ENCODE measurements at regions not wholly inside any gene's neighbourhood (a gene's known extent, or its start where the extent isn't known, plus 50 kb on each side); places are given as distances from the start of the nearest gene placed in this dataset.
A peak's percentile ranks its signal among the peaks of the same experiment; 100 is the strongest.

- no peak overlapping the region for H3K4me3 ChIP-seq (ENCODE audit: low read depth, low read length)
- no peak for DNase-seq (ENCODE audit: low read depth)
- TF ChIP-seq, protein P1, sequence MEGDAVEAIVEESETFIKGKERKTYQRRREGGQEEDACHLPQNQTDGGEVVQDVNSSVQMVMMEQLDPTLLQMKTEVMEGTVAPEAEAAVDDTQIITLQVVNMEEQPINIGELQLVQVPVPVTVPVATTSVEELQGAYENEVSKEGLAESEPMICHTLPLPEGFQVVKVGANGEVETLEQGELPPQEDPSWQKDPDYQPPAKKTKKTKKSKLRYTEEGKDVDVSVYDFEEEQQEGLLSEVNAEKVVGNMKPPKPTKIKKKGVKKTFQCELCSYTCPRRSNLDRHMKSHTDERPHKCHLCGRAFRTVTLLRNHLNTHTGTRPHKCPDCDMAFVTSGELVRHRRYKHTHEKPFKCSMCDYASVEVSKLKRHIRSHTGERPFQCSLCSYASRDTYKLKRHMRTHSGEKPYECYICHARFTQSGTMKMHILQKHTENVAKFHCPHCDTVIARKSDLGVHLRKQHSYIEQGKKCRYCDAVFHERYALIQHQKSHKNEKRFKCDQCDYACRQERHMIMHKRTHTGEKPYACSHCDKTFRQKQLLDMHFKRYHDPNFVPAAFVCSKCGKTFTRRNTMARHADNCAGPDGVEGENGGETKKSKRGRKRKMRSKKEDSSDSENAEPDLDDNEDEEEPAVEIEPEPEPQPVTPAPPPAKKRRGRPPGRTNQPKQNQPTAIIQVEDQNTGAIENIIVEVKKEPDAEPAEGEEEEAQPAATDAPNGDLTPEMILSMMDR (IDR thresholded peaks at IDR 0.05; ENCODE audit: control insufficient read depth, extremely low read depth, insufficient read depth) = no peak
Observed at GRCh38 chr6:27678469-27678868, 205.6 kb upstream of the ZNF184 start.

DNA sequence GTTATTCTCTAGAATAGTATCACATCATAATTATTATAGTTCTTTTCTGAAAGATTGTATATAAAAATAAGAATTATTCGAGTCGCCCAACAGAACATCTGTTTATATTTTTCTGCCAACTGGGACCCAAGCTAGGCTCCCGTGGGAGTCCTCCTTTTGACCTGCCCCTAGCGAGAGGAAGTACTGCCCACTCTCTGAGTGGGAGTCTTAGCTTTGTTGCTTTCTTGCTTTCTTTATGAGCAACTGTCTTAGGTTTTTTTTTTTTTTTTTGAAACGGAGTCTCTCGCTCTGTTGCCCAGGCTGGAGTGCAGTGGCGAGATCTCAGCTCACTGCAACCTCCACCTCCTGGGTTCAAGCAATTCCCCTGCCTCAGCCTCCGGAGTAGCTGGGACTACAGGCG, 202.0 kb upstream of the ZNF184 start:
- TF ChIP-seq, protein P1 (IDR thresholded peaks at IDR 0.05; ENCODE audit: control insufficient read depth, extremely low read depth, insufficient read depth) = no peak
- no peak overlapping the region for H3K4me3 ChIP-seq (ENCODE audit: low read depth, low read length)
- DNase-seq (ENCODE audit: low read depth) = no peak

DNA sequence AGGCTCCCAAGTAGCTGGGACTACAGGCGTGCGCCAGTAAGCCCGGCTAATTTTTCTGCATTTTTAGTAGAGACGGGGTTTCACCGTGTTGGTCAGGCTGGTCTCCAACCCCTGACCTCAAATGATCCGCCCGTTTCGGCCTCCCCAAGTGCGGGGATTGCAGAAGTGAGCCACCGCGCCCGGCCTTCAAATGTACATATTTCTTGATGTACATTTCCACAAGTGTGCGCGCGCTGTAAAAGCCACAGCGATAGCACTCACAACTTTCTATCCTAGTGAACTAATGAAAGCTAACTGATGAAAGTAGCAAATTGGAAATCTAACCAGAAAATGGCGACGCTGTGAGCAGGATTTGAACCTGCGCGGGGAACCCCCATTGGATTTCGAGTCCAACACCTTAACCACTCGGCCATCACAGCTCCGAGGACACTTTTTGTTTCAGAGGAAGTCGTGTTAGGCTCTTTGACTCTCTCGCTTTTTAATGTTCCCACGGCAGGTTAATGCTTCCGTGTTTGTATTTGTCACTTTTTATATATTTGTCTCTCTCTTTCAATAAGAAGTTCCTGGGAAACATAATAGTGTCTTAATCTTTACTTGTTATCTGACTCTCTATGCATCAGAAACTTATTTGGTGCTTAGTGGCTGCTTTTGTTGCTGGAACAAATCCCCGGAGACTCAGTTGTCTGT, 199.4 kb upstream of the ZNF184 start:
- DNase-seq (ENCODE audit: low read depth) = peak; percentile 82
- peak overlapping the region; percentile 53 for H3K4me3 ChIP-seq (ENCODE audit: low read depth, low read length)
- TF ChIP-seq, protein P1 (IDR thresholded peaks at IDR 0.05; ENCODE audit: control insufficient read depth, extremely low read depth, insufficient read depth) = no peak

DNA sequence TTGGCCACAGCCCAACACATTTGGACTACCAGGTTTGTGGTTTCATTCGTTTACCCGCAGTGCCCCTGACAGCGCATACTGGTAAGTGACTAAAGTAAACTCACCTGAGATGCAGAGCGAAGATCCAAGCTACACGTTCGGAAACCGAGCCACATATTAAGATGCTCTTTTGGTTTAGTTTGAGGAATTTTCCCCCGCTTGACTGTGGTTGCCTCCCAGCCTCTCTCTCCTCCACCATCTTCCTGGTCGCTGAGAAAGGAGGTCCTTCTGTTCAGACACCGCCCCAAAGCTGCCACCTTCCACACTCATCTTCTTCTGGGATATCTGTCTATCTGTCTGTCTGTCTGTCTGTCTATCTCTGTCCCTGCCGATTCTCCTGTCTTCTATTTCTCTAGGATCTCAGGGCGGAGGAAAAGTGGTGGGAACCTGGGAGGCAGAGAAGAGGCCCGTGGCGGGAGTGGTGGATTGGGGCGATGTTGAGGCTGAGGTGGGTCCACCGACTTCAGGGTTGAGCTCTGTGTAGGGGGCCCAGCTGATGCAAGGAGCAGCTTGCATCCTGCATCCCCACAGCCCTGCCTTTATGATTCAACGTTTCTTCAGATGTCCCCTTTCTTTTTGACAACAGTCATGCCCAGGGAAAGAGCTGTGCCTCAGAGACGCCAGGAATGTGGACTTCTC, 196.9 kb upstream of the ZNF184 start:
- TF ChIP-seq, protein P1 (IDR thresholded peaks at IDR 0.05; ENCODE audit: control insufficient read depth, extremely low read depth, insufficient read depth) = no peak
- H3K4me3 ChIP-seq (ENCODE audit: low read depth, low read length) = no peak overlapping the region
- no peak for DNase-seq (ENCODE audit: low read depth)

DNA sequence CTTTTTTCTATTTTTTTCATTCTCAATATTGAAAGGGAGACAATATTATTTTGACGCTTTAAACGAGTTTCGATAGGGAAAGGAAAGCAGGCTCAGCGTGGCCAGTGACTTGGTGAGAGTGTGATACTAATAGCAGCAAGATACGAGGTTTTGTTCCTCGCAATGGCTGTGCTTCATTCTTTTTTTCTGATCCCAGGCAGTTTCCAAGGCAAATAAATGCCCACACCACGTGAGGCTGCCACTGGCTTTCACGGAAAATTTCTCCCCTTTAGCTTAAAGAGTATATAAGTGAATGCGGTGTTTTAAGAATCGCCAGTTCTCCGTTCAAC, 196.4 kb upstream of the ZNF184 start:
- no peak for DNase-seq (ENCODE audit: low read depth)
- no peak overlapping the region for H3K4me3 ChIP-seq (ENCODE audit: low read depth, low read length)
- TF ChIP-seq, protein P1 (IDR thresholded peaks at IDR 0.05; ENCODE audit: control insufficient read depth, extremely low read depth, insufficient read depth) = no peak

- H3K4me3 ChIP-seq (ENCODE audit: low read depth, low read length) = peak overlapping the region; percentile 43
- TF ChIP-seq, protein P1 (IDR thresholded peaks at IDR 0.05; ENCODE audit: control insufficient read depth, extremely low read depth, insufficient read depth) = no peak
- no peak for DNase-seq (ENCODE audit: low read depth)
Observed at GRCh38 chr6:27668442-27669294, 195.8 kb upstream of the ZNF184 start.
